Endothelial cell of umbilical vein (primary cell): ENCODE measurements at regions not wholly inside any gene's neighbourhood (a gene's known extent, or its start where the extent isn't known, plus 50 kb on each side); places are given as distances from the start of the nearest gene placed in this dataset.

ENCODE experiments used
- CTCF ChIP-seq, 2 donors: IDR thresholded peaks; 1 replicate in 1 of 2; 2 replicates in 1 of 2; pipeline ENCODE4 v1.5.1; 2011; ENCODE audit warnings: low read length in 2 of 2, mild to moderate bottlenecking in 2 of 2, moderate library complexity in 2 of 2, control low read depth in 1 of 2, inconsistent platforms in 1 of 2, low read depth in 1 of 2; ENCODE audit not compliant: insufficient read depth in 1 of 2; ENCODE audit errors: extremely low read depth in 1 of 2
- EZH2 ChIP-seq: IDR thresholded peaks from 2 replicates; pipeline ENCODE4 v1.6.1; 2012; ENCODE audit warnings: borderline replicate concordance, low read depth, mild to moderate bottlenecking, moderate library complexity, low read length, inconsistent platforms; ENCODE audit not compliant: severe bottlenecking
- JUN ChIP-seq: IDR thresholded peaks from 2 replicates; pipeline ENCODE4 v1.6.1; 2011; ENCODE audit warnings: borderline replicate concordance, low read depth; ENCODE audit not compliant: insufficient read length, insufficient read depth
- MYC ChIP-seq: IDR thresholded peaks from one replicate; pipeline ENCODE4 v1.6.1; 2011; ENCODE audit warnings: mild to moderate bottlenecking, low read depth, low read length
- POLR2A ChIP-seq: IDR thresholded peaks from 2 replicates; pipeline ENCODE4 v1.6.1; 2012; ENCODE audit warnings: low read depth, mild to moderate bottlenecking, control low read depth, low read length
- POLR2AphosphoS5 ChIP-seq: IDR thresholded peaks from 2 replicates; pipeline ENCODE4 v1.6.1; 2012; ENCODE audit warnings: low read depth, mild to moderate bottlenecking, control low read depth, low read length, moderate library complexity; ENCODE audit not compliant: insufficient read depth

- TF ChIP-seq CTCF (IDR thresholded peaks at IDR 0.05; ENCODE audit: extremely low read depth in 1 of 2, insufficient read depth in 1 of 2, low read depth in 1 of 2, low read length in 2 of 2) (no peak), POLR2A (no peak), JUN (peak; percentile 87), EZH2 (no peak), MYC (peak; percentile 47), POLR2AphosphoS5 (peak; percentile 58)
Observed at GRCh38 chr3:194740859-194741491, 55.3 kb downstream of the FAM43A start.
